T follicular helper cell (primary cell): ENCODE measurements at regions not wholly inside any gene's neighbourhood (a gene's known extent, or its start where the extent isn't known, plus 50 kb on each side); places are given as distances from the start of the nearest gene placed in this dataset.
A peak's percentile ranks its signal among the peaks of the same experiment; 100 is the strongest.

Source experiments
- DNase-seq: peaks from one replicate; pipeline ENCODE4 v3.0.0-alpha.2; 2020; ENCODE audit warnings: low read depth

DNA sequence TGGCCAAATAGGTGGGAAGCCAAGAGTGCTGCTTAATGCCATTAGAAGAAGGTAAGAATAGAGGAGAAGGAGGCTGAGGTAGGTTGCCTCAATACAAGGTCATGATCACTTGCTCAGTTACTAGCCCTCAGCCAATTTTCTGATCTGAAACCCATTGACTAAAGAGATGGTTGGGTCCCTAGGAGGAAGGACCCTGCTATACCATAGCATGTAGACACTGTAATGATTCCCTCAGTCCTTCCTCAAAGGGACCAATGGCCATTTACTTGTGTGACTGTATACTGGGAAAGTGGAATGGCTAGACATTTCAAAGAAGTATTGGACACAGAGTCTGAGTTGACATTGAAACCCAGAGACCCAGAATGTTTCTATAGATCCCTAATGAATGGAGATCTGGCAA is 108.5 kb upstream of the MAP1B start:
- DNase-seq = no peak

DNA sequence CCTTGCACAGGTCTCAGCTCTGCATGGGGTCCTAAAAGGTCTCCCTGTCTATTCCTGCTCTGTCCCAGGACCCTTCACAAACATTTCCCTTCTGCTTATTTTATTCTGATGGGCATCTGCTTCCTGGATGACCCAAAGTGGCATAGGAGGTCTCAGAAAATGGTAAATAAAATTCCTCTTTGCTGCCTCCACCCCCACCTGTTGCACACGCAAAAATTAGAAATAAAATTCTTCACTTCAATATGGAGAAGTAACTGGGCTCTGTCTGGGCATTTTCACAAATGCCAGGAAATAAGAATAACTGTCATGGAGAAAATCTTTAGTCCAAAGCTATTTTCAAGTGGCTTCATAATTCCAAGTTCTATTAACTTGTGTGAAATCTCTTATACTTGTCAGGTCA is 106.6 kb upstream of the MAP1B start:
- DNase-seq = no peak

- DNase-seq = no peak
Observed at GRCh38 chr5:72005671-72006070, 101.6 kb upstream of the MAP1B start.

- DNase-seq = no peak
Observed at GRCh38 chr5:72006361-72006760, 100.9 kb upstream of the MAP1B start.

DNA sequence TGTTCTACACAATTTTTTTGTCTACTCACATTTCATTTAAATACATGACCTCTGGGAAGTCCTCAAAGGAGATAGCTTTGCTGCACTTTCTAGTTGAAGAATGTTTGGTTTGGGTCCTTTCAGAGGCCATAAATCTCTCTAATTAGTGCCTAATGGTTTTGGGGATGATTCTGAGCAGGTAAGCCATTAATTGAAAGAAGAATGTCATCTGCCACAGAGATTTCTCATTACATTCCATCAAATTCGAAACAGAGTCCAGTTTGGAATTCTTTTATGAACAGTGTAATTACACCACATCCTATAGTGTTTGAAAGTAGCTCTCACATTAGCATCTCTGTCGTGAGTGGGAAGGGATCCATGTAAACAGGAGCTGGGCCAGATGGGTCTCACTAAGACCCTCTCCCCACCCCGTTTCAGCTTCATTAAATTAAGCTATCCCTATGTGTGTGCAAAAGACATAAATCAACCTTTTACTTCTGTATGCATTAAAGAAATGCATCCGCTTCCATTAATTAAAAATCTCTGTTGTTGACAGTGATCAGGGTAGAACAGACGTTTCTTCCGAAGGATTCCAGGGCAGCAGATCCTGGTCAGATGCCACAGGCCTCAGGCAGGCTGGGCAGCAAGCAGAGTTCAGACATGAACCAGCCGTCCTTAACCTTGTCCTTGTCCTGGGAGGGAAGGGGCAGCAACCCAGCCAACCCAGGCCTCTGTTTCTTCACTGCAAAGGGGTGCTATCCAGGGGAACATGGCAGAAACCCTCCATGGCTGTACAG is 99.8 kb upstream of the MAP1B start:
- no peak for DNase-seq

- no peak for DNase-seq
Observed at GRCh38 chr5:72009280-72009679, 98.0 kb upstream of the MAP1B start.

DNA sequence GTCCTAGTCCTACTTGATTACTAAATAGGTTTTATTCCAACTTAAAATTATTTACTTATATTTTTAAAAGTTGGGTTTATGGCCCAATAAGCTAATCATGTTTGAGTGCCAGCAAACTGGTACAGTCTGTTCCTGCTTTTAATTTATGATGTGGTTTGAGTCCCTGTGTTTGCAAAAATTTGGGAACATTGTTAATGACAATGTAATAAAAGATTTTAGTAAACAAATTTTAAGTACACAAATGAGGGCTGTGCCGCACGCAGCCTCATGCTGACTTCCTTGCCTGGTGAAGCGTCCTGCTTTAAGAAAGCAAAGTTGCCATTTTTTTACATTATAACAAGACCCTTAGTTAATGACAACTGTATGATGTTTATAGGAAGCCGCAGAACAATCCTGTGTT is 96.8 kb upstream of the MAP1B start:
- DNase-seq = no peak

- no peak for DNase-seq
Observed at GRCh38 chr5:72012906-72013305, 94.4 kb upstream of the MAP1B start.

- DNase-seq = no peak
Observed at GRCh38 chr5:72013766-72014624, 93.3 kb upstream of the MAP1B start.

- no peak for DNase-seq
Observed at GRCh38 chr5:72015103-72015548, 92.1 kb upstream of the MAP1B start.

DNA sequence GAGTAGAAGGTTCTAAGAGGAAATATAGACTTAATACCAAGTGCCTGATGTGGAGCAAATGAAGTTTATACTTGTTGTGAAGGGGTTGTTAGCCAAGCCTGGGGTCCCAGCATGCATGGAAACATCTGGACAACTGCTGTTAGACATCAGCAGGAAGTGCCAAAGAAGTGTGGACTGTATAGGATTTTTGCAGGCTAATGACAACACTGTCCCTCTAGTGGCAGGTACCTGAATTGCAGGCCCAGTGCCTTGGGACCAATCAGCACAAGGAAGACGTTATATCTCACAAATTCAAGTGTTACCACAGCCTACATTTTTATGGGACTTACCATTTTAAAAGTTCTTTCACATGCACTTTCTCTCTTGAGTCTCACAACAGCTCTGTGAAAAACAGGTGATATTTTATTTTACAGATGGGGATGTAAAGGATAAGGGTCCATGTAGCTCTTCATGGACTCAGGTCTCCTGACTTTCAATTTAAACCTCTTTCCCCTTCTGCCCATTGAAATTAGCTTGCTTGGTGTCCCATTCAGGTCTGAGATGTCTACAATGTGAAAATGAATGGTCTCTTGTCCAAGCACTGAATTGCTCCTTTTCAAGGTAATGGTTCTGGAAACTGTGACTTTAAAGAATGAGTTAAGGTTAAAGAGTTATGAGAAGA is 89.0 kb upstream of the MAP1B start:
- peak; percentile 18 for DNase-seq

GRCh38 chr5:72020161-72020983 is 86.9 kb upstream of the MAP1B start:
- no peak for DNase-seq

- no peak for DNase-seq
Observed at GRCh38 chr5:72021651-72022357, 85.5 kb upstream of the MAP1B start.

GRCh38 chr5:72028382-72028781 is 78.9 kb upstream of the MAP1B start:
- DNase-seq = no peak

GRCh38 chr5:72030237-72030636 is 77.0 kb upstream of the MAP1B start:
- DNase-seq = no peak

GRCh38 chr5:72032788-72033187 is 74.5 kb upstream of the MAP1B start:
- no peak for DNase-seq

GRCh38 chr5:72034770-72035169 is 72.5 kb upstream of the MAP1B start:
- no peak for DNase-seq

DNA sequence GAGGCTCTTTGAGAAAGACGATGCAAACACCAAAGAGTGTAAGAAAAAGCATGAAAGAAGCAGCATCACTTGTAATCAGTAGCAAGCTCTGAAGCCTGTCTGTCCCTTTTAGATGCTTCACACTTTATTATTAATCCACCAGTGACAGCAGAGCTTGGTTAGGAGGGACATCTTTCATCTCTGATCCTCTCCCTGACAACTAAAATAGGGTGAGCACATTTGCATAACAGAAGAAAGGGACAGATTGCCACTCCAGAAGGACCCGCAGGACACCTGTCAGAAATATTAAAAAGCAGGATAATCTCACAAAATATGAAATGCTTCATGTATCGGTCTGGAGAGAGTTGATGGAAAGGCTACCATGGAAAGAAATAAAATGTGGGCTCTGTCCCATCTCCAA is 71.4 kb upstream of the MAP1B start:
- DNase-seq = no peak

DNA sequence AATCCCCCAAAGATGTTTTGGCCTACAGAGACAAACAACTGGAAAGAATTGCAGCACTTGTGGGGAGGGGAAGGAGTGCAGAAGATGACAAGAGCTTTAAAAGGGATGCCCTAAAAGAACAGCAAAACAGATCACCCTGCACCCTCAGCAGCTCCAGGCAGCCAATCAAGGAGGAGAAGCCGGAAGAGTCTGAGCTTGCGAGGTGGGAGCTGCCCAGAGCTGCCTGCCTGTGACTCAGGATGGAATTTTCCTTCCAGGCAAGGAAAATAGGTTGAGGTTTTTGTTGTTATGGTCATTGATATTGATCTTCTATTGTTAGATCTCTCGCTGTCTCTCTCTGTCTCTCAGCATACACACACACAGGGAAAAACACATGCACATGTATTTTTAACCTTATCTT is 70.3 kb upstream of the MAP1B start:
- no peak for DNase-seq

DNA sequence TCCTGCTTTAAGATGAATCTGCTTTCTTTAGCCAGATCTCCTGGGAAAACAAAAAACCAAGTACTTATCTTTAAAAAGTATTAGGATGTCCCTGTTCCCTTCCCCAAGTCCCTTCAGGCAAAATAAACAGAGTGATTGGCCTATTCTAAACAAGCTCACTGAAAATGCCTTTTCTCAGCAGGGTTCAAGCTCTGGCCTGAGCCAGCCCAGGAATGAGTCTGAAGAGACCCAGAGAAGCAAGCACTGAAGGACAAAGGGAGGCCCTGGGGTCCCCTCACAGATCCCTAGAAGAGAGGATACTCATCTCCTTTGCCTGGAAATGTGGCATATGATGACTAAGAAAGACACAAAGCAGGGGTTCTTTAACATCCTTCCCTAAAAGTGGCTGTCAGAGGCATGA is 66.8 kb upstream of the MAP1B start:
- DNase-seq = no peak

GRCh38 chr5:72041654-72042053 is 65.6 kb upstream of the MAP1B start:
- no peak for DNase-seq
